Fibroblast of the aortic adventitia (primary cell): ENCODE measurements at regions not wholly inside any gene's neighbourhood (a gene's known extent, or its start where the extent isn't known, plus 50 kb on each side); places are given as distances from the start of the nearest gene placed in this dataset.

Experiments
- DNase-seq: peaks from one replicate; pipeline ENCODE4 v3.0.0-alpha.2; 2010; ENCODE audit warnings: low read depth
- H3K4me3 ChIP-seq: 2 replicates; pipeline ENCODE4 v1.5.1; 2011; ENCODE audit warnings: low read depth, mild to moderate bottlenecking, control low read depth, low read length, moderate library complexity
- CTCF ChIP-seq: IDR thresholded peaks from 2 replicates; pipeline ENCODE4 v1.5.1; 2011; ENCODE audit warnings: mild to moderate bottlenecking, low read length, control low read depth, inconsistent platforms; ENCODE audit not compliant: insufficient read depth

- TF ChIP-seq CTCF: peak; percentile 23
- DNase-seq: peak; percentile 14
- no peak overlapping the region for H3K4me3 ChIP-seq
These were observed 216.8 kb upstream of the RPS23 start for GRCh38 chr5:82494942-82495341.

DNA sequence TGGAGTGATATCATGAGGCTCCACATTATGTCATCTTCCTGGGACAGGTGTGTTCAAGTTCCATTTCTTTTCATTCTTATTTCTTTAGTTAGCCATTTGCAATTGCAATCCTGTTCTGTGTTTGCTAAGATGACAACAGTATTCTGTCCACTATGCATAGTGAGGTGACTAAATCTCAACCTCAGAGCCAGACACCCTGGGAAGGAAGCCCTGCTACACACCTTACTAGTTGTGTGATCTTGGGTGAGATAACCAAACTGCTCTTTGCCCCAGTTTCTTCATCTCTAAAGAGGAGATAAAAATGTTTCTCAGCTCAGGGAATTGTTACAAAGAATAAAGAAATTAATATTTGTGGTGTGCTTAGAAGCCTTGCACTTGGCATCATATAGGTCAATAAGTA, 215.1 kb upstream of the RPS23 start:
- no peak overlapping the region for H3K4me3 ChIP-seq
- TF ChIP-seq CTCF: no peak
- no peak for DNase-seq

- TF ChIP-seq CTCF: no peak
- no peak for DNase-seq
- H3K4me3 ChIP-seq: no peak overlapping the region
These were observed 213.2 kb upstream of the RPS23 start for GRCh38 chr5:82491397-82491796.

DNA sequence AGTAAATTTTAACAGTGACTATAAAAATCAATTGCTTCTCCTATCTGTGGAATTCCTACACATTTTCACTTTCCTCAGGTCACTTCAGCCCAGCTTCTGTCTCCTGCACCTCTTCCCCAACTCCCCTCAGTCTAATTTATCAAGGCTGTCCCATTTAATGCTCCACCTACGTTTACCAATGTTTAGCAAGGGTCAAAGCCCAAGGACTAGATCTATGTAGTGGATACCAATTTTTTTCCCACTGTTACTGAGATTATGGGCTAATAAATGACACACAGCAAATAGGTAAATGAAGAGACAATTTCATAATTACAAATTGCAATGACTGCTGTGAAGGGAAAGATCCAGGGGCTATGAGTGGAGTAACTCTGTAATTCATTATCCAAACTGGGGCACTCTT, 211.5 kb upstream of the RPS23 start:
- no peak overlapping the region for H3K4me3 ChIP-seq
- DNase-seq: no peak
- no peak for TF ChIP-seq CTCF

DNA sequence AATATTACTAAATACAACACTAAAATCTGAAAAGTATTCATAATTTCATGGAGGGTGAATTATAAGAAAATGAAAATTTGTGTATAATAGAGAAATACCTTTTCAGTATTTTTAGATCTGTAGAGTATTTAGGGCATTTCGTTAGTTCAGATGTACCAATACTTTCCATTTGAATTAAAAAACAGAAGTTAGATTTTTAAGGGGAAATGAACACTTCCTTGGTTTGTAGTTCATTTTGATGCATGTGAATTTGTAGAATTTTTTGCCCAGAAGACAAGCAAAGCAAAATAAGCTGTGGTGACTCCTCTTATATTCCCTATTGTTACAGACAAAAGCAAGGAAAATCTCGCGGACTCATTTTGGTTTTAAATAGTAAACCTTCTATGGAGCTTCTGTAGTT, 209.0 kb upstream of the RPS23 start:
- DNase-seq: no peak
- H3K4me3 ChIP-seq: no peak overlapping the region
- no peak for TF ChIP-seq CTCF

DNA sequence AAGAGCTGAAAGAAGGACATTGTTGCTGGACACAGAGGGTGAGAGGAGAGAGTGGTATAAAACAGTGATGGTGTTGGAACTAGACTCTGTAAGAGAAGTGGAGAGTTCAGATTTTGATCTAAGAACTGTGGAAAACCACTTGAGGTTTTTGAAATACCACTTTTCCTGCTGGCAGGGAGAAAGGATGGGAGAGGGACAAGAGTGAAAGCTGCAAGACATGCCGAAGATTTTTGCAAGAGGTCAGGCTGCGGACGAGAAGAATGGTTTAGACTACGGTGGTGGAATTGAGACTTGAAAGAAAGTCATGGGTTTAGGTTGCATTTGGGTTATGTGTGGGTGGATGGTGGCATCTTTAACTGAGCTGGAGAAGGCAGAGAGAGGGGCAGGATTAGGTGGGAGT, 202.2 kb upstream of the RPS23 start:
- no peak overlapping the region for H3K4me3 ChIP-seq
- DNase-seq: no peak

More for the DNA sequence above, 202.2 kb upstream of the RPS23 start:
- TF ChIP-seq CTCF: no peak
